GM12892 (cell line): ENCODE measurements at regions not wholly inside any gene's neighbourhood (a gene's known extent, or its start where the extent isn't known, plus 50 kb on each side); places are given as distances from the start of the nearest gene placed in this dataset.

Experiments
- DNase-seq: peaks from one replicate; pipeline ENCODE4 v3.0.0; 2011; ENCODE audit not compliant: insufficient read length
- FAIRE-seq: peaks from 2 replicates; lab custom pipeline; 2011; peaks lifted over from hg19 to GRCh38; lab: Jason Lieb, UNC
- POLR2A ChIP-seq: IDR thresholded peaks from 2 replicates; pipeline ENCODE4 v1.6.1; 2011; ENCODE audit warnings: low read depth, low read length, control low read depth
- POLR2AphosphoS5 ChIP-seq: IDR thresholded peaks from 2 replicates; pipeline ENCODE4 v1.6.1; 2011; ENCODE audit warnings: low read depth, low read length, control low read depth
- TAF1 ChIP-seq: IDR thresholded peaks from 2 replicates; pipeline ENCODE4 v1.6.1; 2011; ENCODE audit warnings: low read depth, mild to moderate bottlenecking, control low read depth, low read length, borderline replicate concordance

DNA sequence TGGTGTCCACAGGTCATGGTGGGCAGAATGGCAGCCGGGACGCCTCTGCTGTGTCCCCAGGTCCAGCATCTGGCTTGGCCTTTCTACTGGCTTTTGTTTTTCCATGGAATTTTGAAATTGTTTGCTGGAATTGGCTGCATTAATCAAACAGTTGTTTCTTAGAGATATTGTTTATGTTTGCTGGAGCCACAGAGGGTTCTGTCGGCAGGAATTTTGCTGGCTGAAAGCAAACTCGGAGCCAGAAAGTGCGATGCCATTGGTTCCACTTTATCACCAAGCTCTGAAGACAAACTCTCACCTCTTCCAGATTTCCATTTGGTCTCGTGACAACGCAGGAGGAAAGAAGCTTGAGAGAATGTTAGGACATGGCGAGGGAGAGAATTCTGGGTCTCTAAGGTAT, 199.2 kb upstream of the COPS8 start:
- no peak for FAIRE-seq
- no peak for DNase-seq
- TF ChIP-seq POLR2A: no peak
- no peak for TF ChIP-seq TAF1
- no peak for TF ChIP-seq POLR2AphosphoS5

DNA sequence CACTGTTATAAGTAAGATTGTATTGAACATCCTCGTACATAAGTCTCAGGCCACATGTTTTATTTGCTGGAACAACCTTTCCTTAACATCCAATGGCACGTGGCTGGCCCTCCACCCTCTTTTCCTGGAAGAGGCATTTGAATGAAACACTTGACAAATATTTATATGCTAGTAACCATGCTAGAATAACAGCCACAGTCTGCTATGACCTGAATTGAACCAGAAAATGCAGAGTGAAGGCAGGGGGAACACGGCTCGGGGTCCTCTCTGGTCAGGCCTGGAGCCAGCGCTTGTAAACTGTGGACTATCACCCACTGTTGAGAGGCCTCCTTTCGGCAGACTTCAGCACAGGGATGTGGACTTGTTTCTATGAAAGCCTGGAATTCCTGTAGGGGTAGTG, 198.2 kb upstream of the COPS8 start:
- FAIRE-seq: no peak
- TF ChIP-seq POLR2AphosphoS5 (no peak), POLR2A (no peak), TAF1 (no peak)
- DNase-seq: no peak

DNA sequence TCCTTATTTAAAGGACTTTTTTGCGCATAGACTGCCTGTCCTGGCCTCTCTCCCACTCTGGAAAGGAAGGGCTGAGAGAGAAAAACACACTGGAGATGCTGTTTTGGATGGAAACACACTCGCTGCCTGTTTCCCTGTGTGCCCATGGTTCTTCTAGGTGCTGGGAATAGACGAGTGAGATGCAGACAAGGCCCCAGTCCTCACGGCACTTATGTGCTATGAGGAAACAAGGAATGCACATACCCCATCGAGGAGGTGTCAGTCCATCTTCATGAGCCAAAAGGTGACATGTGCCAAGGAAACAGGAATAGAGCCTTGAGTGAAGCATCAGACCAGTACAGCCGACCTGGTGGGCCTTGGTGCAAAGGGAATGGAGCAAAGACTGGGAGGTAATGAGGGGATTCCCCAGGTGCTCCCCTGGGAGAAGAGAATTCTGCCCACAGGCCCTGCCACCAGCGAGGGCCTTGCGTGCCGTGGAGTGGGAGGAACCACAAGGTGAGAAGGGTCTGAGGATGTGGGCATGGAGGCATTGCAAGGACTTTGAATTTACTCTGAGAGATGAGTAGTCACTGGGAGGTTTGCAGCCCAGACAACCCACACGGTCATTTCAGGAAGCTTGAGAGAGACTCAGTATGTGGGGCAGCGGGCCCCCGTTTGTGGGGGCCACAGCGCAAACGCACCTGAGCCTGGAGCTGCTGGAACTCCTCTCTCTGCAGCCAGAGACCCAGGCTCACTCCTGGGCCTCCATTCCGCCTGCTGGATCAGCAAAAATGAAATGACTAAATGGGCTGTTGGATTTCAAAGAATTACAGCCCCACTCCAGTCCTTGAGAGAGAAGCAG, 197.5 kb upstream of the COPS8 start:
- FAIRE-seq (no peak), DNase-seq (no peak)
- TF ChIP-seq TAF1 (no peak), POLR2A (no peak), POLR2AphosphoS5 (no peak)

DNA sequence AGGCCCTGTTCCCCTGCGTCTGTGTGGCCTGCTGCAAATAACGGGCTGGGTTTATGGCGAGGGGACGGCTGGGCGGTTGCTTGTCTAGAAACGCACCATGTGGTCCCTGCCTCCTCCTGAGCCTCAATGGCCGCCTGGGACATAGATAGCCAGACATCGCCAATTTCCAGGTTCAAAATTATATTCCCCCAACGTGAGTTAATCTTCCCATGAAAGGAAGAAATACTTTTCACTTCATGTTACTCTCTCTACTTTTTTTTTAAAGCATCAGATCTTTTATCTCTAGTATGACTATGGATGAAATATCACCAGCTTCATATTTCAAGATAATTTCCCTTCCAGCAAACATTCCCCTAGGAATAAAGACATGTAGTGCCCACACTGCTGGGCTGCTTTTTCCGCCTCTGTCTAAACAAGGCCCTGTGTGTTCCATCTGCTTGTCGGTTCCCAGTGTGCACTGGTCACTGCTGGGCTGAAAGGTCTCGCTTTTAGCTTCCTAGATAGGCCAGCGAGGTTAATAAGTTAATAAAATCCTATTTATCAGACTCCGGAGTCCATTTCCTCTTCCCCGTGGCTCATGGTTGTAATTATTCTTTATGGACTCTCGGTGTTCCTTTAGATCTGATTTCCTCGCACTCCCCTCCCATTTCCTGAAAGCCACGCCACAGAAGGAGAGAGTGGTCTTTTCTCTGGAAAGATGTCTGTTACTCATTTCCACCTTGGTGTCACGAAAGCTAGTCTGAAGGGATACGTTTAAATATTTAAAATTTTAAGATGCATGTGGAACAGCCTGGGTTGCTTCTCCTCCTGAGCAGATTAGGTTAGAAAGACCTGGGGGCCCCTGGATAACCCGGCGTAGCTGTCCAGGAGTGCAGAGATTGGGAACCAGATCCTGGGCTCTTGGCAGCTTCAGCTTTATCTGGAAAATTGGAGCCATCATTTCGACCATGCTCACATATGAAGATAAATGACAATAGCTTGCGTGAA, 196.6 kb upstream of the COPS8 start:
- FAIRE-seq: no peak
- no peak for DNase-seq
- TF ChIP-seq POLR2A (no peak), POLR2AphosphoS5 (no peak), TAF1 (no peak)

DNA sequence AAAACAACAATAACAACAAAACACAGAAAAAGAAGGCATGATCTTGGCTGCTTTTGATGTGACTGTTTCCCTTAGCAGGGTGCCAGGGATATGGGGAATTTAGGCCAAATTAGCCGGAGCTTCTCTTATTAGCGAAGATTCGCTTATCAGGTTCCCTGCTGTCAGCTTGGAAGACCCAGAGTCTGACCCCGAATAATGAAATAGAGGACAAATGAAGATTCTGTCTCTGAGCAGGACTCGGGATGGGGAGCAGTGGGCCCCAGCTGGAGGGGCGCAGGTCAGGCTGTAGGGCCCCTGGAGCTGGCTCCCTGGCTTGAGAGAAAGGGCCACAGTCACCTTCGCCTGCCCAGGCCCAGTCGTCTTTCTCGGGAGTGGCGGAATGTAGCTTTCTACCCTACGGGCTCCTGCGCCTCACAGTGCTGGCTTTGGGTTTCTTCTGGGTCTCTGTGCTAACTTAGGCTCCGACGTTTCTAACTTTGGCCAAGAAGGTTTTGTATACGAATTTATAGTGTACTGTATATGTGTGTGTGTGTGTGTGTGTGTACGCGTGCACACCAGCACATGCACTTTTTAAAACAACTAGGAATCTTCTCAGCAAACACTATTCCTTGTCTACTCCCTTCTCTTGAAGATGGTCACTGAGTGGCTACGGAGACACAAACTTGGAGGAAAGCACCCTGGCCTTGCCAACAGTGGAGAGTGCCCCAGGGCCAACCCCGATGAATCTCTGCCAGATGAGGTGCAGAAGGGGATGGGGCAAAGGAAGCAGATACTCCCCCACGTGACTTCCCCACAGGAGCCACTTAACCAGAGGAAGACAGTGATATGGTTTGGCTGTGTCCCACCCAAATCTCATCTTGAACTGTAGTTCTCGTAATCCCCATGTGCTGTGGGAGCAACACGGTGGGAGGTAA, 195.6 kb upstream of the COPS8 start:
- no peak for FAIRE-seq
- no peak for DNase-seq
- TF ChIP-seq POLR2A (no peak), TAF1 (no peak), POLR2AphosphoS5 (no peak)

DNA sequence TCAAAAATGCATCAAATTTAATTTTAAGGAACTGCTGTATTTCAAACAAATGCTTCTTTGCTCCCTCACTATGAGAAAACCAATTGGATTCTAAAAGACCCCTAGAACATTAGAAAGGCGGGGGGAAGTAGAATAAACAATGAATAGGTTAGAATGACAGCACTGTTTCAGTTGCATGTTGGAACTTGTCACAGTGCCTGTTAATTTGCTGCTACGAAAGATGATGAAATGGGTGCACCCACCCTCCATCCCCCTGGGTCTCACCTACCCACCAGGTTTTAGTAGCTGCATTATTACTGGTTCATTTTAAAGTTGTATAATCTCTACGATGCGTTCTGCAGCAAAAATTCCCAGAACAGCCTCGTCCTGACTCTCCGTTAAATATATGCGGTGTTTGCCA, 193.0 kb upstream of the COPS8 start:
- FAIRE-seq: no peak
- TF ChIP-seq TAF1: no peak
- TF ChIP-seq POLR2AphosphoS5: no peak
- no peak for TF ChIP-seq POLR2A

DNA sequence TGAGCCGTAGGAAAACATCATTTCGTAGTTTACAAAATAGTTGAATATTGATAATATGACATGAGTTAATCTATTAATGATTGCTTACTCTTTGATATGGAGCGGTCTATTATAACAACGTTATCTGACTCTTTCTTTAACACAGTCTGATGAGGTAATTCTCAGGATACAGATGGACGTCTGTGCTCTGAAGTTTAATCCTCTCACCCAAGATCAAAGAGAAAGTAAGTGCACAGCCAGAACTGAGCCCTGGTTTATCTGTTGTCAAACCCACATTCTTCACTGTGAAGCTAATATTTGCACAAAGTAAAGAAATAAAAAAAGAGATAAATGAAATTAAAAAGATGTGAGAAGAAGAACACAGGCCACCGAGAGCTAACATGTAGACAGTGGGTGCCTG, 190.9 kb upstream of the COPS8 start:
- FAIRE-seq: no peak
- DNase-seq: no peak

More for the DNA sequence above, 193.0 kb upstream of the COPS8 start:
- no peak for DNase-seq

DNA sequence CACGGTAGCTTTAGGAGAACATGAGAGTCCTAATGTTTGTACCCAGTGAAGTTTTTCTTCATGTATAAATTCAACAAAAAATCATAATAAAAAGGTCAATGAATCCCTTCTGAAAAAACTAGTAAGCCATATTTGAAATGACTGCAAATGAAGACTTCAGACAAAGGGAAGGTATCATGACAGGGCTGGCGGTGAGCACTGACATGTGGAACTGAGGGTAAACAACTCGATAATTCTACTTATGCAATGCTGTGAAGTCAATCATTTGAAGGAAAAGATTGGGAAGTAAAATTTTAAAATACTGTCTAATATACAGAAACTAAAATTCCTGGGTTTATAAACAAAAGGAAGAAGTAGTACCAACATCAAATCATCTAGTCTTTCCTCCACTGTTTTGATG, 190.2 kb upstream of the COPS8 start:
- TF ChIP-seq POLR2A: no peak
- no peak for TF ChIP-seq TAF1
- TF ChIP-seq POLR2AphosphoS5: no peak
- DNase-seq (no peak), FAIRE-seq (no peak)

More for the DNA sequence above, 190.9 kb upstream of the COPS8 start:
- TF ChIP-seq POLR2A: no peak
- TF ChIP-seq POLR2AphosphoS5: no peak
- TF ChIP-seq TAF1: no peak

DNA sequence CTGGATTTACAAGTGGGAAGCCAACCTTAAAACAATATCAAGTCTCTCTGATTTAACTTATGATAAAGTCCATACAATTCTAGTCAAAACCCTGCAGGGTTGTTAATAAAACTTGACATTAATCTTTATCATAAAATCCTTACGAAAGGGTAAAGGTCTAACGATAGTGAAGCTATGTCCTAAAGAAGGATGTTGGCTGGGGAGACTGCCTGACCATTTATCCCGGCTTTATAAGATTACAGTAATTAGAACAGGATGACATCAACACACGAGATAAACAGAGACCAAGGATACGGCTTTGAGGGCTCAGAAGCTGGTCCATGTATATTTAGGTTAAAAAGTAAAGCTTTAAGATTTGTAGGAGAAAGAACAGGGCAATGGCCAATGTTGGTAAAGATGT, 189.0 kb upstream of the COPS8 start:
- TF ChIP-seq TAF1: no peak
- no peak for TF ChIP-seq POLR2A
- TF ChIP-seq POLR2AphosphoS5: no peak
- FAIRE-seq (no peak), DNase-seq (no peak)

DNA sequence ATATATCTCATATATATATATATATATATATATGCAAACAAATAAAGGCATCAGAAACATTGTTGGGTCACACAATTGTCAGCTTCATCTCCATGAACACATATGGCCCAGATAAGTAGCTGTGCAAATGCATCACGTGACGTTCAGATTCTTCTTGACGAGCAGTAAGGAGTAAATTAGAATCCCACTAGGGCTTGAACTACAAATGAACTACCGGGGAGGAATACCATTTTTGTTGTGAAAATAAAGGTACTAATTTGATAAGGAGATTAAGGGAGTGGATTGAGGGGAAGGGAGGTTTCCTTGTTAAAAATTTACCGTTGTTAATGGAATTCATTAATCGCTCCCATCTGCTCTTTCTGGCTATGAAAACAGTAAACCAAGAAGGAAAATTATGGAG, 186.5 kb upstream of the COPS8 start:
- no peak for DNase-seq
- no peak for FAIRE-seq
- no peak for TF ChIP-seq POLR2A
- TF ChIP-seq TAF1: no peak
- no peak for TF ChIP-seq POLR2AphosphoS5
